ENCODE measurements at regions not wholly inside any gene's neighbourhood (a gene's known extent, or its start where the extent isn't known, plus 50 kb on each side); places are given as distances from the start of the nearest gene placed in this dataset.
A peak's percentile ranks its signal among the peaks of the same experiment; 100 is the strongest.

DNA sequence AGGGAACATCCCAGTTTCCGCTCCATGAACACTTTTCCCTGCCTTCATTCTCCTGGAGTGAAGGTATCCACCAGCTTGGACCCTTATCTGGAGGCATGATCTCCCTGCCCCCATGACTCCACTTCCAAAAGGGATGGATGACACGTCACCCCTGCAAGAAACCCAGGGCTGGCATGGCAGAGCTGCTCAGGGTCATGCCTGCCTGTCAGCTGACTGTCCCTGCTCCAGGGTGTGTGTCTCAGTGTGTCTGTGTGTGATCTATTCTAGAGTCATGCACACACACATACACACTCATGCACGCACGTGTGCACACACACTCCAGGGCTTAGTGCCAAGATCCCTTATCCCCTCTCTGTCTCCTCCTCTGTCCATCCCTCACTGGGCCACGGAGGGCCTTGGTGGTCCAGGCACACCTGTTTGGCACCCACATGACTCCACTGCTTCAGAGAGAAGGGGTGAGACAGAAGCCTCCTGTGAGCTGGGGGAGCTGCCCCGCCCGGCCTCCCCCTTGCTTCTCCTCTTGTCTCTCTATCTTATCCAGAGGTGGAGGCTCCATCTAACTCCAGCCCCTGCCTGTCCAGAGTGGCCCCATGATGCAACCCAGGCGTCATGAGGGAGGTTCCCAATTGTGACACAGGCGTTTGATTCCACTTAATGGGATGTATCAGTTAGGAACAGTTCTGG is 290.9 kb downstream of the CDC5L start:
- TF ChIP-seq, protein P1, sequence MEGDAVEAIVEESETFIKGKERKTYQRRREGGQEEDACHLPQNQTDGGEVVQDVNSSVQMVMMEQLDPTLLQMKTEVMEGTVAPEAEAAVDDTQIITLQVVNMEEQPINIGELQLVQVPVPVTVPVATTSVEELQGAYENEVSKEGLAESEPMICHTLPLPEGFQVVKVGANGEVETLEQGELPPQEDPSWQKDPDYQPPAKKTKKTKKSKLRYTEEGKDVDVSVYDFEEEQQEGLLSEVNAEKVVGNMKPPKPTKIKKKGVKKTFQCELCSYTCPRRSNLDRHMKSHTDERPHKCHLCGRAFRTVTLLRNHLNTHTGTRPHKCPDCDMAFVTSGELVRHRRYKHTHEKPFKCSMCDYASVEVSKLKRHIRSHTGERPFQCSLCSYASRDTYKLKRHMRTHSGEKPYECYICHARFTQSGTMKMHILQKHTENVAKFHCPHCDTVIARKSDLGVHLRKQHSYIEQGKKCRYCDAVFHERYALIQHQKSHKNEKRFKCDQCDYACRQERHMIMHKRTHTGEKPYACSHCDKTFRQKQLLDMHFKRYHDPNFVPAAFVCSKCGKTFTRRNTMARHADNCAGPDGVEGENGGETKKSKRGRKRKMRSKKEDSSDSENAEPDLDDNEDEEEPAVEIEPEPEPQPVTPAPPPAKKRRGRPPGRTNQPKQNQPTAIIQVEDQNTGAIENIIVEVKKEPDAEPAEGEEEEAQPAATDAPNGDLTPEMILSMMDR (conservative IDR thresholded peaks at IDR 0.05), result no peak
- Histone ChIP-seq H3K9me3 (ENCODE audit: control insufficient read depth, low read depth, low read length) (no peaks in the 10 kb centered on the region), H3K27ac (ENCODE audit: insufficient read length, low read depth, low read length) (no peak overlapping the region), H3K79me1 (ENCODE audit: insufficient read depth, low read depth, low read length, poor library complexity, severe bottlenecking) (no peaks in the 10 kb centered on the region), H4K8ac (replicated peaks; ENCODE audit: insufficient read length, low read depth, low read length) (no peak overlapping the region), H3K23ac (ENCODE audit: insufficient read length, low read depth, low read length) (no peak overlapping the region), H3K4me2 (ENCODE audit: insufficient read depth, insufficient read length, low read length) (no peak overlapping the region), H4K91ac (ENCODE audit: insufficient read length, low read depth, low read length) (no peak overlapping the region), H4K5ac (ENCODE audit: insufficient read length, low read depth, low read length) (no peak overlapping the region), H2BK5ac (ENCODE audit: insufficient read length, low read length) (no peak overlapping the region), H2BK12ac (ENCODE audit: insufficient read length, low read depth, low read length) (no peak overlapping the region), H3K14ac (ENCODE audit: insufficient read depth, low read length) (no peak overlapping the region), H3K9ac (ENCODE audit: extremely low read depth, insufficient read length, low read length) (no peak overlapping the region), H2BK120ac (ENCODE audit: low read depth, low read length, poor library complexity, severe bottlenecking) (no peak overlapping the region), H2BK20ac (ENCODE audit: low read depth, low read length, poor library complexity, severe bottlenecking) (no peak overlapping the region), H3T11ph (ENCODE audit: low read length) (no peak overlapping the region), H3K27me3 (ENCODE audit: insufficient read depth, low read length) (no peaks in the 10 kb centered on the region), H2AK5ac (ENCODE audit: insufficient read length, low read length) (no peak overlapping the region), H3K56ac (ENCODE audit: insufficient read length, low read depth, low read length) (no peak overlapping the region), H3K79me2 (ENCODE audit: insufficient read depth, low read length) (no peaks in the 10 kb centered on the region), H2AFZ (ENCODE audit: low read length) (no peak overlapping the region), H3K4me1 (ENCODE audit: insufficient read depth, low read length) (no peaks in the 10 kb centered on the region), H3K23me2 (ENCODE audit: insufficient read length, low read depth, low read length, poor library complexity, severe bottlenecking) (no peaks in the 10 kb centered on the region), H3K4ac (ENCODE audit: low read depth, low read length) (no peak overlapping the region), H3K18ac (ENCODE audit: insufficient read length, low read depth, low read length) (no peak overlapping the region), H4K20me1 (ENCODE audit: control insufficient read depth, insufficient read depth, insufficient read length) (no peaks in the 10 kb centered on the region), H2BK15ac (ENCODE audit: low read depth, low read length) (no peak overlapping the region)
- peak; percentile 21 for DNase-seq
- Mint-ChIP-seq H3K36me3 (ENCODE audit: insufficient read depth in 1 of 3, low read depth in 3 of 3) (no peaks in the 10 kb centered on the region; a peak in 1 of 7 replicates), H3K27me3 (ENCODE audit: low read depth) (peaks cover 1% of the 10 kb centered on the region; the same call in 1 of the 2 replicates), H3K4me1 (peaks cover 16 to 19% of the 10 kb centered on the region in 2 experiments), H3K27ac (no peak overlapping the region), H3K4me3 (no peak overlapping the region), H3K9me3 (no peaks in the 10 kb centered on the region; a peak in 1 of 5 replicates)
- no CpG with 5 or more reads among the region's 9 CpGs for WGBS (ENCODE audit: extremely low coverage, insufficient read length, low lambda C conversion rate)

All from H9 (cell line).